ENCODE measurements at regions not wholly inside any gene's neighbourhood (a gene's known extent, or its start where the extent isn't known, plus 50 kb on each side); places are given as distances from the start of the nearest gene placed in this dataset.

DNA sequence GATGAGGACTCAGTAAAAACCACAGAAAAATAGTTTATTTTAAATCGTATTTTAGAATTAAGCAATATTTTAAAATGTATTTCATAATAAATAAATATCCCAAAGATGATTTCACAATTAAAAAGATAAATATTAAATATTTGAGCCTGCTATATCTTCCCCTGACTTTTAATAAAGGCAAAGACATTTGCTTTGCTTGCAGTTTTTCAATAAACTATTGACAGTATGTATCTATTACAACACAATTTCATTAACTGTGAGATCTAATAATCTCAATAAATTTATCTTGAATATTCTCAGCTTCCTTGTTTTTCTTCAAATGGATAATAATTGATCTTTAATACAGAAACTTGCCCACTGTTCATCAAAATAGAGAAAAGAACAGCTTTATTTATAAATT lies 186.2 kb upstream of the TARS1 start:
- DNase-seq = no peak
- H3K9me3 ChIP-seq (replicated peaks) = no peaks in the 10 kb centered on the region
- peaks cover 13% of the 10 kb centered on the region for H3K4me1 ChIP-seq
- H3K36me3 ChIP-seq = no peaks in the 10 kb centered on the region
- no peak overlapping the region for H3K27ac ChIP-seq
- H3K4me3 ChIP-seq = no peak overlapping the region
- H3K27me3 ChIP-seq = no peaks in the 10 kb centered on the region

DNA sequence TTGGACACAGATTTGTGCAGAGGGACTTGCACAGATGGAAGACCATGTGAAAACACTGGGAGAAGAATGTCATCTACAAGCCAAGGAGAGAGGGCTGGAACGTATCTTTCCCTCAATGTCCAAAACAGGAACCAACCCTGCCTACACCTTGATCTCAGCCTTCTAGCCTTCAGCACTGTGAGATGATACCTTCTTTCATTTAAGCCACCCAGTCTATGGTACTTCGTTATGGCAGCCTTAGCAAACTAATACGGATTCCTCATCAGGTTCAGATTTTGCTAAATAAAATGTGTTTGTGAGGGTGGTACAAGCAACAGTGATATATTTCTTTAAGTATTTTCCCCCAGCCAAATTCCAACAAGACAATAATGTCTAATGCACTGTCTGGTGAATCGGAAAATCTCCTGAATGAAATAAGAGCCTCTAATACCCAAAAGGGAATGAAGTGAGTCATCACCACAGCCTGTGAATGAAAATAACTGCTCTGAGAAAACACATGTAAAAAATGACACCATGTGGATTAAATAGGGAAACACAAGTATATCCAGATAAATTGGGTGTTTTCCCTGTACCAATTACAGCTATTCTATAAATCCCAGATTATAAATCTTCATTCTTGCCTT lies 182.8 kb upstream of the TARS1 start:
- no peak overlapping the region for H3K27ac ChIP-seq
- DNase-seq = peak in 1 of 2 experiments; percentile 66
- no peaks in the 10 kb centered on the region for H3K36me3 ChIP-seq
- peaks cover 13% of the 10 kb centered on the region for H3K4me1 ChIP-seq
- no peaks in the 10 kb centered on the region for H3K9me3 ChIP-seq (replicated peaks)
- no peaks in the 10 kb centered on the region for H3K27me3 ChIP-seq
- no peak overlapping the region for H3K4me3 ChIP-seq

DNA sequence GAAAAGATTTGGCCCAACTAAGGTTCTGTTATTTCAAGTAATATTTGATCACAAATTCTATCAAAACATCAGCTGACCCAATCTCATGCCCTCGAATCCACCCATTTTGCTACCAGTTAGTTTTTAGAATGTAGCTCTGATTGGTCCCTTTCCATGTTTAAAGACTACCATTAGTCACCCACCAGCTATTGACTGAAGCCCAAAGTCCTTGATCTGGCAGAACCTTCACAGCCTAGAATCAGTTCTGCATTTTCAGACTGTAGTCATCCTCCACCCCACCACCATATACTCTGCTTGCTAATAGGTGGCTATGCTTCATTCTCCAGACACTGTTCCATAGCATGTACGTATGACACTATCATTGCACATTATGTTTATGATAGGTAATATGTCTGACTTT lies 182.2 kb upstream of the TARS1 start:
- Histone ChIP-seq H3K36me3 (no peaks in the 10 kb centered on the region), H3K27me3 (no peaks in the 10 kb centered on the region)
- DNase-seq = no peak

DNA sequence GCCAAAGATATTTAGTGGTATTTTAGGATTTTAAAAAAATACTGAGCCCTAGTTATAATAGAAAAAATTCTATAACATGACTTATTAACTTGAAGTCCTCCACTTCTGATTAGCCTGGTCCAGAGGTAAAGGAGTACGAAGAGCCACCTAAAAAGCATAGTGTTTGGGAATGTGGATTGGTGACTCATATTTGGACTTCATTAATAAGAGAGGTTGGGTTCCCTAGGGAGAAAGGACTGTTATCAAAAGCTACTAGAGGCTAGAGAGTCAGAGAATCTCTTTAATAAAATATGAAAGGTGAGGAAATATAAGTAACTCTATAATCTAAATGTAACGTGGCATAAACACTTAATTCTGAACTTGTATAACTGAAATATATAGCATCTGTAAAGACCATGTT lies 180.7 kb upstream of the TARS1 start:
- Histone ChIP-seq H3K9me3 (replicated peaks) (peaks cover 3% of the 10 kb centered on the region; the same call in 1 of the 2 replicates), H3K4me3 (no peak overlapping the region), H3K36me3 (no peaks in the 10 kb centered on the region), H3K4me1 (peaks cover 11% of the 10 kb centered on the region), H3K27me3 (no peaks in the 10 kb centered on the region), H3K27ac (no peak overlapping the region)
- DNase-seq = no peak

More for the DNA sequence above, 182.2 kb upstream of the TARS1 start:
- Histone ChIP-seq H3K27ac (no peak overlapping the region), H3K4me1 (peaks cover 13% of the 10 kb centered on the region), H3K4me3 (no peak overlapping the region), H3K9me3 (replicated peaks) (no peaks in the 10 kb centered on the region)

DNA sequence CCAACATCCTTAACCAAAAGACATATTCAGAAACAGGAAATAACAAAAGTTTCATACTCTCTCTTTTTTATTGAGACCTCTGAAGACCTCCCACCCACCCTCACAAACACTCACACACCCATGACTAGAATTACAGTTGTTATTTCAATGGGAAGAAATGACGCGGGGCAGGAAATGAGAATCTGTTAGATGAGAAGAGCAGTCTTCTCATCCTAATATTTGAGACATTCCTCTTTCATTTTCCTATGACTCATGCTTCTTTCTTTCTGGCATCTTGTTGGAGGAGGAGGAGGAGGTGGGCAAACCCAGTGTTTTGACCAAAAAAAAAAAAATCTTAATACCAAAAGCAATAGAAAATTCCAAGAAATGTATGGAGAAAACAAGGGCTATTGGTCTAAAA lies 179.5 kb upstream of the TARS1 start:
- DNase-seq = no peak
- Histone ChIP-seq H3K9me3 (replicated peaks) (peaks cover 3% of the 10 kb centered on the region; the same call in 1 of the 2 replicates), H3K27me3 (no peaks in the 10 kb centered on the region), H3K4me3 (no peak overlapping the region), H3K4me1 (peaks cover 11% of the 10 kb centered on the region), H3K27ac (no peak overlapping the region), H3K36me3 (no peaks in the 10 kb centered on the region)

DNA sequence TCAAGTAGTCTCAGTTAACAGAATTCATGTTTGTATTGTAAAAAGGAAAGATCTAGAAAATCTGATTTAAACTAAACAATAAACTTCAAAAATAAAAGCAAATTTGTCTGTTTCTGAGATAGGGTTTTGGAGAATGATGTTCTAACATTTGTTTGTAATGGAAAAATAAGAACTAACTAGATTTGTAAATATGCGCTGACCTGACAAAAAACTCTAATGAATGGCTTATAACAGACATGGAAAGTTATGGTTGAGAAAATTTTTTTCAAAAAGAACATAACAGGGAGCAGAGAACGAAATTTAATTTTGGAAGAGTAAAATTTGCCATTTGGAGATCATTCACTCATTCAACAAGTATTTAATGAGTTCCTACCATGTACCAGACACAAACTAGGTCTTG lies 179.0 kb upstream of the TARS1 start:
- no peak overlapping the region for H3K27ac ChIP-seq
- no peak for DNase-seq

DNA sequence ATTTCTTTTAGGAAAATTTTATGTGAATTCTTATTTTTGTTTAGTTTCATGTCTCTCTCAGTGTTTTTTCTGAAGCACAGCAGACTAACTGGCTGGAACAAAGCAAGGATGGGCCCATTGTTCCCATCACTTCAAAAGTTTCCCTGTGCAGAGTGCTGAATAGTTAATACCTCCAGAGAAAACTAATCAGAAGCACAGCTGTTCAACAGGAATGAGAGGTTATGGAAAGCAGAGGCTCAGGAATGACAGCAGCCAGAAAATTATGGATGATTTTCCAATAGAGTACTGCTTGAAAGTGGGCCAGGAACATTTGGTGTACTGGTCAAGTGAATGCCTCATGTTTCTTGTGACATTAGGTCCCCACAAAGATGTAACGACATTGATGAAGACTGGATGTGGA lies 173.0 kb upstream of the TARS1 start:
- Histone ChIP-seq H3K27ac (no peak overlapping the region), H3K9me3 (replicated peaks) (peaks cover 3% of the 10 kb centered on the region; the same call in 1 of the 2 replicates), H3K27me3 (no peaks in the 10 kb centered on the region), H3K4me1 (no peaks in the 10 kb centered on the region), H3K4me3 (no peak overlapping the region), H3K36me3 (no peaks in the 10 kb centered on the region)
- DNase-seq = no peak

More for the DNA sequence above, 179.0 kb upstream of the TARS1 start:
- Histone ChIP-seq H3K4me3 (no peak overlapping the region), H3K36me3 (no peaks in the 10 kb centered on the region), H3K9me3 (replicated peaks) (peaks cover 3% of the 10 kb centered on the region; the same call in 1 of the 2 replicates), H3K27me3 (no peaks in the 10 kb centered on the region), H3K4me1 (peaks cover 11% of the 10 kb centered on the region)

DNA sequence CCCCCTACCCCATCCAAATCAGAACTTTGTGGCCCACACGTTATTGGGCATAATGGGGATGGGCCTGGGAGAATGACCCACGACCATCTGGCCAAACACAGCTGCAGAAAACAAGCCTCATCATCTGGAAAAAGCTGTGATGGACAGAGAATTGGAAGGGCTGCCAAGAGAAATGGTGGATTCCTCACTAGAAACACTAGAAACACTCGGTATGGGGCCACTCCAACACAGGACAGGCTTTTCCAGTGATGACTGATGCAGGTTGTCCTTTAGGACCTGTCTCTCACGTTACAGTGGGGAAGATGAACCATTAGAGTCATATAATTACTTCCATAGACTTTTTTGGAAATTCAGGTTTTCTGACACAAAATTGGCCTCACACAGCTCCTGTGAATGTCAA lies 172.4 kb upstream of the TARS1 start:
- Histone ChIP-seq H3K27me3 (no peaks in the 10 kb centered on the region), H3K27ac (no peak overlapping the region), H3K4me1 (no peaks in the 10 kb centered on the region), H3K9me3 (replicated peaks) (peaks cover 3% of the 10 kb centered on the region; the same call in 1 of the 2 replicates), H3K36me3 (no peaks in the 10 kb centered on the region), H3K4me3 (no peak overlapping the region)
- no peak for DNase-seq

DNA sequence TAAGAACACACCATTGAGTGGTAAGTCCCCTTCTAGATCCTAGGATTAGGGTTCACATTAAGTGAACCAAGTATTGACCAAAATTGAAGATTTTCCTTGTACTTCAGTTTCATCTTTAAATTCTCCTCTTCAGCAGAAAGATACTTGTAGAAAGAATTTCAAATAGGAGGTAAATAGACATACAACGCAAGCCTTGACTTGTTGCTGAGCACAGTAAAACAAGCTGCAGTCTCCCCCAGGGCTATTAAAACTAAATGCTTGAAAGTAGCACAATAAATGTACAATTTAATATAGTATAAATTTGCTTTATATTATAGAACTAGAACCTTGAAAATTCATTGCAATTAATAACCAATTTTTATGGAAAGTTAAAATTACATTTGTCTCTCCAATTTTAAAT lies 170.1 kb upstream of the TARS1 start:
- H3K4me3 ChIP-seq = no peak overlapping the region
- H3K36me3 ChIP-seq = no peaks in the 10 kb centered on the region
- peaks cover 5% of the 10 kb centered on the region for H3K4me1 ChIP-seq
- H3K9me3 ChIP-seq (replicated peaks) = no peaks in the 10 kb centered on the region
- no peaks in the 10 kb centered on the region for H3K27me3 ChIP-seq
- no peak overlapping the region for H3K27ac ChIP-seq
- no peak for DNase-seq

DNA sequence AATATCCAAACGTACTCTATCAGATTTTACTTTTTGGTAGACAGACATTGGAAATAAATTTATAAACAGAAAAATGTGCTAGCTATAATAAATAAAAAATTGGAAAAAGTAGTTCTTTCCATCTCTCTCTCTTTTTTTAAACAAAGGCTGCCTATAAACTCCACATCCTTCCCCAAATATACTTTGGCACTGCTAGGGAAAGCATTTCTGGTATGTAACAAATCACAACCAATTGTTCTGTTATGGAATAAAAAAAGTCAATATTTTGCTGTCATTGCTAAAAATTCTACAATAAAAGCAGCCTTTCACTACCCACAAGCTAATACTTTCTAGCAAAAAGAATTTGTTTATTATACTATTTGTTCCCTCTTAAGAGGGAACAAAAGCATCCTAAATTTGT lies 169.2 kb upstream of the TARS1 start:
- Histone ChIP-seq H3K36me3 (no peaks in the 10 kb centered on the region), H3K27ac (no peak overlapping the region), H3K4me3 (no peak overlapping the region), H3K27me3 (no peaks in the 10 kb centered on the region), H3K9me3 (replicated peaks) (no peaks in the 10 kb centered on the region), H3K4me1 (peaks cover 14% of the 10 kb centered on the region)
- no peak for DNase-seq

DNA sequence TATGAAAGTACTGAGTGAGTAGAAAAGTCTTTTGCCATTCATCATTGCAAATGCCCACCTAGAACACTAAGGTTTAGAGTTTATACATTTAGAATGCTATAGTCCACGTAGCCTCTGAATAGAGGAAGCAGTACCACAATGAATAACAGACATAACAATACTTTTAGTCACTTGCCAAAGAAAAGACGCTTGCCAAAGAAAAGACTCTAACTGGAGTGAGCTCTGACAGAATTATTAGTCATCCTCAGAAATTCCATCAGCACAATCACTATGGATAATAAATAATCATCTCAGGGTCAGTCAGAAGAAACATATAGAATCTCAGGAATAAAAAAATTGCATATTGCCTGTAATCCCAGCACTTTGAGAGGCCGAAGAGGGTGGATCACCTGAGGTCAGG lies 168.5 kb upstream of the TARS1 start:
- no peak overlapping the region for H3K27ac ChIP-seq
- H3K9me3 ChIP-seq (replicated peaks) = no peaks in the 10 kb centered on the region
- no peaks in the 10 kb centered on the region for H3K36me3 ChIP-seq
- no peak for DNase-seq
- H3K27me3 ChIP-seq = no peaks in the 10 kb centered on the region
- peaks cover 21% of the 10 kb centered on the region for H3K4me1 ChIP-seq
- H3K4me3 ChIP-seq = no peak overlapping the region

DNA sequence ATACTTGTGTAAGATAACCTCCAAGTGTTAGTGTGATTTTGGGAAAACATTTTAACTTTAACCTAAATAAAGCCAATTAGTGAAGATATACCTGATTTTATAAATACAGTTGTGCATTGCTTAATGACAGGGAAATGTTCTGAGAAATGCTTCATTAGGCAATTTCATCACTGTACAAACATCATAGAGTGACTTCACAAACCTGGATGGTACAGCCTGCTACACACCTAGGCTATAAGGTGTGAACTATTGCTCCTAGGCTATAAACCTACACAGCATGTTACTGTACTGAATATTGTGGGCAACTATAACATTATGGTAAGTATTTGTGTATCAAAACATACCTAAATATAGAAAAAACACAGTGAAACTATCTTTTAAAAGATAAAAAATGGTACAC lies 166.8 kb upstream of the TARS1 start:
- no peak overlapping the region for H3K27ac ChIP-seq
- H3K9me3 ChIP-seq (replicated peaks) = no peaks in the 10 kb centered on the region
- H3K36me3 ChIP-seq = no peaks in the 10 kb centered on the region
- no peaks in the 10 kb centered on the region for H3K27me3 ChIP-seq
- H3K4me3 ChIP-seq = no peak overlapping the region
- H3K4me1 ChIP-seq = peaks cover 23% of the 10 kb centered on the region
- DNase-seq = no peak

DNA sequence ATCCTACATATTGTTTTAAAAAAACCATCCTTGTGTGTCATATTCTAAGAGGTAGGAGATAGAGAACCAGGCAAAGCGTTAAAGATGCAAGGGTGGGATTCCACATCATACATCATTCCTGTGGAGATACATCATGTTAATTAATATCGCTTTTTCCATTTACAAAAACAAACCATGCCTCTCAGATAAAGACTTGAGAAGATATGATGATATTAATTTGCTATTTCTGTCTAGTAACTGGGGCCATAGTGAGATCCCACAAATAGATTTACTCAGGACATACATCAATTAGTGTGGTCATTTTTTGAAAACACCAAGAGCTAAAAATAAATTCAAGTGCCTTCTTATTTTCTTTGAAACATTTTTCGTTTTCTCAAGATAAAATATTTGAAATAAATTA lies 165.4 kb upstream of the TARS1 start:
- DNase-seq = no peak
- Histone ChIP-seq H3K4me1 (peaks cover 23% of the 10 kb centered on the region), H3K27me3 (no peaks in the 10 kb centered on the region), H3K36me3 (no peaks in the 10 kb centered on the region), H3K9me3 (replicated peaks) (no peaks in the 10 kb centered on the region), H3K4me3 (no peak overlapping the region), H3K27ac (peak overlapping the region; percentile 57)

DNA sequence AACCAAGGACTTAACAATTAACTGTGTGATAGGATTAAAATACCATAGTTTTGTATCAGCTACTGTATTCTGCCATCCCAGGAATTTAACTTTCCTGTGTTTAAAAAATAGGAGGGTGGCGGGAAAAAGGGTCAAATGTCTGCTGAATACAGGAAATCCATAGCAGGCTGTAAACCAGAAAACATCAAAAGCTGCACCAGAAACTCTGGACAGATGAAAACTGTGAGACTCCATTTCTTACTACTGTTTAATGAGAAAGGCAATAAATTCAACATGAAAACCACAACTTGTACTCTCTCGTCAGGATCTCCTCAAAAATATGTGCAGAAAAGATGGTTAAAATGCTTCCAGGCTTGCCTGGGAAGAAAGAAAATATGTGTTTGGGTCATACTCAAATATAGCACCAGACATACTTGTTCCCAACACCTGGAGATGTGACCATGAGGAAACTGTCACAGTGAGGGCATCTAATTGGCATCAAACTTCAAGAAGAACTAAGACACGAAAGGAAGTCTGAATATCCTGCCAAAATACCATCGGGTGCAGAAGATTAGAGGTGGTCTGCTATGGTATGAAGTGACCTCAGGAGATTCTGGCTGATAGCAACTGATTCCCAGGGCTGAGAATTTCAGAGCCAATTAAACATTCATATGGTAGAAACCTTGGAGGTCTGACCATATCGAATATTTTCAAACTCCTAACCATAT lies 164.7 kb upstream of the TARS1 start:
- H3K36me3 ChIP-seq = no peaks in the 10 kb centered on the region
- peak overlapping the region; percentile 57 for H3K27ac ChIP-seq
- peaks cover 23% of the 10 kb centered on the region for H3K4me1 ChIP-seq
- peak overlapping the region; percentile 8; the same call in 1 of the 2 replicates for H3K4me3 ChIP-seq
- H3K27me3 ChIP-seq = no peaks in the 10 kb centered on the region
- DNase-seq = peak; percentile 24 to 28
- H3K9me3 ChIP-seq (replicated peaks) = no peaks in the 10 kb centered on the region

DNA sequence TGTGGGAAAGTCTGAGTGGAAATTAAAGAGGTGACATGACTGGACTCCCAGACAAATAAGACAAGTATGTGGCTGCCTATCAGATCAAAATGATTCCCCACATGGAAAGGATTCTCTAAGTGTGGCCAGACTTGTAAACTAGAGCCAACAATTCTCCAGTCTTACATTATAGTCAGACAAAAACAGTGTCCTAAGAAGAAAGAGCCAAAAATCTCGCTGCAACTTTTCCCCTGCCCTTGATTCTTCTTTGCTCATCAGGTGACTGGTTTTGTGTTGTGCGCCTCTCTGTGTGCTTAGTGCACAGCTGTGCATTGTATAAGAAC lies 164.2 kb upstream of the TARS1 start:
- Histone ChIP-seq H3K4me1 (peaks cover 23% of the 10 kb centered on the region), H3K36me3 (no peaks in the 10 kb centered on the region), H3K27me3 (no peaks in the 10 kb centered on the region), H3K4me3 (peak overlapping the region; percentile 8; the same call in 1 of the 2 replicates), H3K27ac (peak overlapping the region; percentile 57), H3K9me3 (replicated peaks) (no peaks in the 10 kb centered on the region)
- DNase-seq = peak in 1 of 2 experiments; percentile 17

Data from SJCRH30 (cell line).